Omental fat pad (tissue), 3 donors: ENCODE measurements at regions not wholly inside any gene's neighbourhood (a gene's known extent, or its start where the extent isn't known, plus 50 kb on each side); places are given as distances from the start of the nearest gene placed in this dataset.

Source experiments
- ATAC-seq: fragments of 150-250 bp; one replicate; pipeline ENCODE4 v1.9.1; 2016; ENCODE audit warnings: mild to moderate bottlenecking, moderate library complexity; ENCODE audit not compliant: low FRiP score
- DNase-seq: peaks from one replicate; pipeline ENCODE4 v3.0.0-alpha.2; 2019; ENCODE audit warnings: low spot score
- CTCF ChIP-seq, 3 donors: fragments of 450-650 bp; IDR thresholded peaks; one replicate each; pipeline ENCODE4 v1.5.1; 2016 to 2017; ENCODE audit warnings: antibody characterized with exemption in 3 of 3, mild to moderate bottlenecking in 3 of 3, moderate library complexity in 2 of 3

- TF ChIP-seq CTCF (IDR thresholded peaks at IDR 0.05) = no peak
- no peak for ATAC-seq
- no peak for DNase-seq
Observed at GRCh38 chr9:1456301-1457024, 406.3 kb downstream of the DMRT2 start.

- no peak for TF ChIP-seq CTCF (IDR thresholded peaks at IDR 0.05)
- ATAC-seq (no peak), DNase-seq (no peak)
Observed at GRCh38 chr9:1457460-1457859, 407.3 kb downstream of the DMRT2 start.

DNA sequence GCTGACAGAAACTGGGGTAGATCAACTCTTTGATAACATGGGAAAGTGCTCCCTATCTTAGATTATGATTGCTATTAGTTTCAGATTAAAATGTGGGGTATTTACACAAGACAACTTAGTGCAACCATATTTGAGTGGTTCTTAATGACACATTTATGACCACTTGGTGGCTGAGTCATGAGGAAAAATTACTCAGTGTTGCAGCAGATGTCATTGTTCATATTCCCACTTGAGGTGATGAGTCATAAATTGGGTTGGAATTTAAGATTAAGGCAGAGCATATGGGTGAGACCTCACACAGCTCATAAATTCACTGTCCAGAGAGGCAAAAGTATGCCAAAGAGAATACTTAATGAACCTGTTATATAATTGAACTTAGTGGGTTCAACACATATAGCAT, 408.3 kb downstream of the DMRT2 start:
- no peak for TF ChIP-seq CTCF (IDR thresholded peaks at IDR 0.05)
- DNase-seq = no peak
- no peak for ATAC-seq

DNA sequence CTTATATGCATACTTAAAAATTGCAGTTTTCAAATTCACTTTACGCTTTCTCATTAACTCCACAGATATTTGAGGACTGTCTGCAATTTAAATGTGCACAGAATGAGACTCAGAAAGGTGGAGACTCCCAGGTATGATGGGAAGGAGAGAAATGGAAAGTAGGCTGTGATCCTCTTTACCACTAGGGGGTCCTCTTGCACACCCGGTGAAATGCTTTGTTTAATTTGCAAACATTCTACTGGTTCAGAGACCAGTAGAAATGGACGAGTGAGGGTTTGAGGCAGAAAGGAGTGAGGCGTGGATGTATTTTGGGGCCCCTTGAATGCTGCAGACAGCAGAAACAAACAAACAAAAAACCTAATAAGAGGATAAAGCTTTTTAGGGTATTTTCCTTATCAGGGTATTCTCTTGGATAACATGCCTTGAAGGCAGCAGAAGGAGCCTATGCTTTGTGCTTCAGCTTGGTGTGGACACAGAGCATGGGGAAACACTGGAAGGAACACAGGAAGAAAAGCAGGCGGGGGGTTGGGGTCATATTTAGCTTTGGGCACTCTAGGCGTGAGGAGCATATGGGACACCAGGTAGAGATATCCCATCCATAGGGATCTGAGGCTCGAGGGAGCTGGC, 410.1 kb downstream of the DMRT2 start:
- TF ChIP-seq CTCF (IDR thresholded peaks at IDR 0.05) = no peak
- ATAC-seq = no peak
- DNase-seq = no peak

- TF ChIP-seq CTCF (IDR thresholded peaks at IDR 0.05) = no peak
- no peak for ATAC-seq
Observed at GRCh38 chr9:1461812-1462211, 411.7 kb downstream of the DMRT2 start.

GRCh38 chr9:1462626-1463308, 412.6 kb downstream of the DMRT2 start:
- no peak for TF ChIP-seq CTCF (IDR thresholded peaks at IDR 0.05)
- DNase-seq (no peak), ATAC-seq (no peak)

More at GRCh38 chr9:1461812-1462211, 411.7 kb downstream of the DMRT2 start:
- no peak for DNase-seq
